ENCODE measurements at regions not wholly inside any gene's neighbourhood (a gene's known extent, or its start where the extent isn't known, plus 50 kb on each side); places are given as distances from the start of the nearest gene placed in this dataset.
A peak's percentile ranks its signal among the peaks of the same experiment; 100 is the strongest.
"Not testable (repeated sequence)": the region's sequence is repeated elsewhere in the genome, so short reads cannot be mapped to it uniquely, and the experiment has no call there.

DNA sequence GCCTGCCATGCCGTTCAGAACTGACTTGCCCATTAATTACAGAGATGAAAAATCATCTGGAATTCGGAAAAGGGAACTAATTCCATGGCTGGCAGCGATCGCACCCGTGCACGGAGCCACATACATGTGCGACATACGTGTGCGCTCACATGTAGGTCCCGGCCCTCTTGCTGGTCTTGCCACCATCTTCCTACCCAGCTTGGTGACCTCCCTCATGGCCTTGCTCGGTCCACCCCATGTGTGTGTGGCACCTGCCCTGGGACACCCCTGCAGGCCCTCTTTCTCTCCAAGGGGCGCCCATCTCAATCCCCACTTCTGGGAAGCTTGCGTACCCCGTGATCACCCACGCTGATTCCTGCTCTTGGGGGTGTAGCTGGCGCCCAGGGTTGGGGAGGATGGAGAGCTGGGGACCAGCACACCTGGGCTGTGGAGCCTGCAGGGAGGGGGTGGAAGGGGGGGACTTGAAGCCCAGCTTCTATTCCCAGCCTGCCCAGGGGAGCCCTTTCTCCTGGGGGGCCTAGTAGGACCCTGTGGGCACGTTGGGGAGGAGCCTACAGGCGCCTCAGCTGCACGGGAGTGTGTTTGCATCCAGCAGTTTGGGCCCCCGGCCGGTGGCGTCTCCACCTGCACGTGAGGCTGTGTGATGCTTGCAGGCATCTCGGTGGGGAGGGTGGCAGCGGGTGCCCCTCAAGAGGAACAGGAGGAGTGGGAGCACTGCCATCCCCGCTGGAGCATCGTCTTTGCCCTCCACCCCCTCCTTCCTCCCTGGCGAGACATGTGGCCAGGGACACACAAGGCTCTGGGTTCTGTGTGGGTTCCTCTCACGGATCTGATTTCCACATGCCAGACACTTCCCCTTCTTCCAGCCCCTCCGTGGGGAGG lies 112.6 kb downstream of the CRLF3 start:
- not testable (repeated sequence) for DNase-seq

DNA sequence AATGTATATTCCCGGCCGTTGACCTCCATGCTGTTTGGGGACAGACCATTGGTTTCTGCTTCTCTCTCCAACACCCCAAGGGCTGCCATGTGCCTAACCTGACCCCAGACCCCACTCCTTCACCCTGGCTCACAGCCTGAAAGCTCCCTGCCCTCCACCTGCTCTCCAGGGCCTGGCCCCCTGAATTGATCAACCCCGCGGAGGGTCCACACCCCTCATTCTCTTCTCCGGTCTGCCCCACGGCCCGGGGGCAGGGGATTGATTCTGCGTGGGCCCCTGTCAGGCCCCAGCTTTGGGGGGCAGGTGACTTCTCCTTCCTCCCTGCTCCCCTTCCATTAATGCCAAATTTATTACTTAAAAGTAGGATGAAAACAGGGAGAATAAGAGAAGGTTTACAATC lies 113.3 kb downstream of the CRLF3 start:
- DNase-seq, result not testable (repeated sequence)

DNA sequence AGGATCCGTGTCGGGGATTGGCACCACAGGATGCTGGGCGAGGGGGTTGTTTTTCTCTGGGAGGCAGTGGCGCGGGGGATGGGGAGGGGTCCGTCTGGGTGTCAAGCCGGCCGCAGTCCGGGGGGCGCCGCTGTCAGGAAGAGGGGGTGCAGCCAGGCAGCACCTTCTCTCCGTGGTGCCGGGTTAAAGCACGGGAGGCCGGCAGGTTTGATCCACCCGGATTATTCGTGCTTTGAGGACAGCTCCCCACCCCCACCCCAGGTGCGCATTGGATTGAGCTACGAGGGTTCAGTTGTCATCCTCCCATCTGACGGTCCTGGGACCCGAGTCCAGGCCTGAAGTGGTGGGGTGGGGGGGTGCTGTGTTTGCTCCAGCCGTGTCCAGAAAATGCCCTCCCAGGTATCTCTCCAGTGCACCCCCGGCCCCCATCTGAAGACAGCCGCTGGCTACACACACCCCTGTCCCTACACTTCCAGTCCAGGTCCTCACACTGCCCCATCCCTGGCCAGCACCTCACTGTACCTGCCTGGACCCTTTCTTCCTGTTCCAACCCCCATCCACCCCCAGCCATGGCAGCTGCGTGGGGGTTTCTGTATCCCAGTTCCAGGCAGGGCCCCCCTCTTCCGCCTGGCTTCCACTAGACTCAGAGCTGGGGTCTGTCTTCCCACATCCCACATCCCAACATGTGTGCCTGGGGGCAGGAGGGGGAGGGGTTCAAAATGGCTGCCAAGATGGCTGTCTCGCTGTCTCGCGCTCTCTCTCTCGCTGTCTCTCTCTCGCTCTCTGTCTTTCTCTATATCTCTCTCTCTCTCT lies 114.0 kb downstream of the CRLF3 start:
- DNase-seq, result not testable (repeated sequence)

DNA sequence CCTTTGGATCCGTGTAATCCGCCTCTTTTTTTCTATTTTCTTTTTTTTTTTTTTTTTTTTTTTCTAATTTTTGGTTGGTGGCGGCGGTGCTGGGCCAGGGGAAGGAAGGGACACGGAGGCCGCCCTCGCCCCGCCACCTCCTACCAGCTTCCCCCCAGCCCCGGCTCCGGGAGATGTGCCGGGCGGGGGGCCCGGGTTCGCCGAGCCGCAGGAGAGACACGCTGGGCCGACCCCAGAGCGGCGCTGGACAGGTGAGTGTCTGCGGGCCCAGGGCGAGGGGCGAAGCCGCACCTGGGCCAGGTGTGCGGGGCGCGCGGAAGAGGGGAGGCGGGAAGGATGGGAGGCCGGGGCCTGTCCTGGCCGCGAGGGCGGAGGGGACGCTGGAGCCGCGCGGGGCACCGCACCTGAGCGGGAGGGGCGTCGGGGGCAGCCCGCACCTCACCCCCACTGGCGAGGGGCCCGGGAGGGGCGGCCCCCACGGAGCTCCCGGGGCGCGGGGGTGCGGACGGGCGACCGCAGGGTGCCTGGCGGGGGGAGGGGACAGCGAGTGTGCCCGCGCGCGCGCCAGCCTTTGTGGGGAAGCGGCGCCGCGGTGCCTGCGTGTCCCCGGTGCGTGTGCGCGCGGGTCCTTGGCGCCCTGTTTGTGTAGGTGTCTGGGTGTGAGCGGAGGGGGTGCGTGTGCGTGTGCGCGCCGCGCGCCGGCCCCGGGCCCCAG lies 114.8 kb downstream of the CRLF3 start:
- not testable (repeated sequence) for DNase-seq

DNA sequence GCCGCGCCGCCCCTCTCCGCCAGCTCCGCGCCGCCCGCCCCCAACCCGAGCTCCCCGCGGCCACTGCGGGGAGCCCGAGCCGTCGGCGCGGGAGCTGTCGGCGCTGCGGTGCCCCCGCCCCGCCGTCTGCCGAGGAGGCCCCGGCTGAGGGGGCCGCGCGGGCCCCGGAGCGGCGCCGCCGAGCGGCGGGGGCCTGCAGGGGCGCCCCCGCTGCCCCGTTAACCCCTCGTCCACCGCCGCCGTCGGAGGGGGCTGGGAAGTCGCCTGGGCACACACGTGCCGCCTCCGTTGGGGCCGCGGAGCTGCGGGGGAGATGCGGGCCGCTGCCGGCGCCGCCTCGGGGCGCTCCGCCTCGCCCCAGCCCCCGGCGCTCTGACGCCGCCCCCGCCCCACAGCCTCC lies 115.4 kb downstream of the CRLF3 start:
- DNase-seq, result not testable (repeated sequence)

DNA sequence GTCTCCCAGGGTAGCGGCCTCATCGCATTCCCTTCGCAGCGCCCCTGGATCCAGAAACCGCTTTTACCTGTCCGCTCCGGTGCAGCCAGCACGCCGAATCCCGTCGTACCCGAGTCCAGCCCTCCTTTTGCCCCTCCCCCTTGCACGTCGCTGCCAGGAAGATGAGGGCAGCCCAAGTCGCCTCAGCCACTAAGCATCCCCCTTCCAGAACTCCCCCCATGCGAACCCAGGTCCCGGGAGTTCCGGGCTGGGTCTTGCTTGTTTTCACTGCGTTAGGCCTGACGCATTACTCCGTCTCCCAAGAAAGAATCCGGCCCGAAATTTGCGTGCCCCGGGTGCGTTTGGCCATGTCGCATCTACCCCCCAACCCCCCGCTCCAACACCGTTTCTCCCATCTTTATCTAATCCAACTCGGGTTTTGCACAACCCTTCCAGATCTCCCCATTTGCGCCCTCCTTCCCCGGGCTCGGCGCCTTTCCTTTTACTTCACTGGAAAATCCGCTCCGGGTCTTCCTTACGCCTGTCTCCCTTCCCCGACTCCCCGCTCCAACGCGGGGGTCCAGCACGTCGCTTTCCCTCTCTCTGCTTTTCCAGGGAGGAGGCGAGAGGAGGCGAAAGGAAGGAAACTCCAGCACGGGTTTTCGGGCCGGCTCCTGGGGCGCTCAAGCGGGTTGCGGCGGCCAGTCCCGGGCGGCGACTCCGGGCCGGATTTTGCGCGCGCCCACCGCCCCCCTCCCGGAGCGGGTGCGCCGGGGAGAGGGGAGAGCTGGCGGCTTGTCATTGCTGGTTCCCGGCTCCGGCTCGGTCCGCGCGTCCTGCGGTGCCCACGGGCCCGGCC lies 116.0 kb downstream of the CRLF3 start:
- DNase-seq, result peak; percentile 55

DNA sequence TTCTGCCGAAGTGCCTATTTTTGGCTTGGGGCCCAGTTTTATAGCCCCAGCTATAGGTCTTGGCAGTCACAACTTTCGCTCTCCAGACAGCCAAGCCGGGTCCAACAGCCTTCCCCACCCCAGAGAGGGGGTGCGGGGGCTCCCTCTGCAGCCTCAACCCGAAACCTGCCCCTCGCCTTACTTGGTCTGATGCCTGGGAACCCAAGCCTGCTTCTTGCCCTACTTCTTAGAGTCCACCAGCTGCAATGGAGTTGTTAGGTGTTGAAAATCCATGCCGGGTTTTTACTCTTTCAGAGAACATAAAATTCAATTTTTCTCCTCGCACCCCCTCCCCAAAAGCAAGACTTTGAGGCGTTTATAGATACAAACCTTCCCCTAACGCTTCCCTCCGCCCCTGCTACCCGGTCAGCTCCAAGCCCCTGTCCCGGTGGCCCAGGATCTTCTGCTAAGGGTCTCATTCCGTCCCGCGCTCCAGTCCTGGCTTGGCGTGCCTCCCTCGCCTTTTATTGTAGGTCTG lies 116.7 kb downstream of the CRLF3 start:
- DNase-seq, result not testable (repeated sequence)

DNA sequence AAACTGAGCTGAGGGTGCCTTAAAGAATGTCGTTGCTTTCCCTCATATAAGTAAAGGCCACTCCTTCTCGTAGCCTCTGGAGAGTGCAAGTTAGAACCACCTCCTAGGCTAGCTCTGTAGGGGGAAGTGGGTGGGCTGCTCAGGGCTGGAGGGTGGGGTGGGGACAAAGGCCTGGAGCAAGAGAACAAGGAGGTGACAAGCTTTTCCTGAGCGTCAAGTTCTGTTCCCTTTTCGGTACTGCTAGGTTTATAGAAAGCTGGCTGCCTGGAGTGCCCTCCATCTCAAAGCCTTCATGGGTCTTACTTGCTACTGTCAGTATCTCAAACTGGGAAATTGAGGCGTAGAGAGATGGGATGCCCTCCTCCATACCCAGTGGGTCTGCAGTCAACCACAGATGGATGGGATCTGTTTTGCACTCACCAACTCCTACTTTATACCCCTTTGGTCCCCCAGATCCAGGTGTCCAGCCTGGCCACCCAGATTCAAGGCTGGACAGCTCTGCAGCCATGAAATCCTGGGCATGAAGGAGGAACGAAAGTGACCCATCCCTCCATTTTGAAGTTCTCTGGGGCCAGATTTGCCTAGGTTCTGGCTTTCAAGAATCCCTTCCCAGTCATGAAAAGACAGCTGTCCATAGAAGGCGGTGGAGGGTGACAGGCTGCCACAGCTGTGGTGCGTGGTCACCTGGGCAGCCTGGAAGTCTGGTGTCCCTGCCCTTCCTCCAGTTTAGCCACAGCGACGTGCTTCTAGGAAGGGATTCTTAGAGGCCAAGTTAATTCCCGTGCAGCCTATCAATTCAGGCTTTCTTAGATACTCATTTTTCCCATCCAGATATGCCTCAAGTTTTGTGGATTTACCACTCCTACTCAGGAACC lies 117.8 kb downstream of the CRLF3 start:
- not testable (repeated sequence) for DNase-seq

DNA sequence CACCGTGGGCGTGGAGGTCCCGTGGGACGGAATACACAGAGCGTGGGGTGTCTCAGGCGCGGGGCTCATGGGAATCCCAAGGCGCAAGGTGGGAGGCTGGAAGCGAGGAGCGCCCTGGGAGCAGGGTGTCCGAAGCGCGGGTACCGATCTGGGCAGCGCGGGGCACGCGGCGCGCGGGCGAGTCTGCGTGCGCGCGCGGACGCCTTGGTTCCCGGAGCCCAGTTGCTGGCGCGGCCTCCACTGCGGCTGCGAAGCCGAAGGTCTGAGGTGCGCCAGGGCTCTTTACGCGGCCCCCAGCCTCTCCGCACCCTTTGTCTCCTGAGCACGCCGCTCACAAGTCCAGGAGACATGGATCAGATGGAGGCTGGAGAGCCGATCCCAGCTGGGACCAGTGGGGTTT lies 118.5 kb downstream of the CRLF3 start:
- DNase-seq, result not testable (repeated sequence)

DNA sequence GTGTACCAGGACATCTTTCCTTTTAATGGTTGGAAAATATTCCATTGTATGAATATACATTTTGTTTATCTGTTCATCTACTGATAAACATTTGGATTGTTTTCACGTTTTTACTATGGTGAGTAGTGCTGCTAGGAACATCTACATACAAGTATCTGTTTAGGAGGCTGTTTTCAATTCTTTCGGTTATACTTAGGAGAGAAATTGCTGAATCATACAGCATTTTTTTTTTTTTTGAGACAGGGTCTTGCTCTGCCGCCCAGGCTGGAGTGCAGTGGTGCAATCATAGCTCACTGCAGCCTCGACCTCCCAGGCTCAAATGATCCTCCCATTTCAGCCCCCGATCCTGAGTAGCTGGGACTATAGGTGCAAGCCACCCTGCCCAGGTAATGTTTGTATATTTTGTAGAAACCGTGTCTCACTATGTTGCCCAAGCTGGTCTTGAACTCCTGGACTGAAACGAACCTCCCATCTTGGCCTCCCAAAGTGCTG lies 122.9 kb downstream of the CRLF3 start:
- DNase-seq, result no peak

DNA sequence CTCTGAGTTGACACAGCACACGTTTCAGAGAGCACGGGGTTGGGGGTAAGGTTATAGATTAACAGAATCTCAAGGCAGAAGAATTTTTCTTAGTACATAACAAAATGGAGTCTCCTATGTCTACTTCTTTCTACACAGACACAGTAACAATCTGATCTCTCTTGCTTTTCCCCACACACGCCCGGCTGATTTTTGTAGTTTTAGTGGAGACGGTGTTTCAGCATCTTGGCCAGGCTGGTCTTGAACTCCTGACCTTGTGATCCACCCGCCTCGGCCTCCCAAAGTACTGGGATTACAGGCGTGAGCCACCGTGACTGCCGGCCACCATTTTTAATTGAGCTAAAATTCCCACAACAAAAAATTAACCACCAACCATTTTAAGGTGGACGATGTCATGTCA lies 123.7 kb downstream of the CRLF3 start:
- DNase-seq, result not testable (repeated sequence)

DNA sequence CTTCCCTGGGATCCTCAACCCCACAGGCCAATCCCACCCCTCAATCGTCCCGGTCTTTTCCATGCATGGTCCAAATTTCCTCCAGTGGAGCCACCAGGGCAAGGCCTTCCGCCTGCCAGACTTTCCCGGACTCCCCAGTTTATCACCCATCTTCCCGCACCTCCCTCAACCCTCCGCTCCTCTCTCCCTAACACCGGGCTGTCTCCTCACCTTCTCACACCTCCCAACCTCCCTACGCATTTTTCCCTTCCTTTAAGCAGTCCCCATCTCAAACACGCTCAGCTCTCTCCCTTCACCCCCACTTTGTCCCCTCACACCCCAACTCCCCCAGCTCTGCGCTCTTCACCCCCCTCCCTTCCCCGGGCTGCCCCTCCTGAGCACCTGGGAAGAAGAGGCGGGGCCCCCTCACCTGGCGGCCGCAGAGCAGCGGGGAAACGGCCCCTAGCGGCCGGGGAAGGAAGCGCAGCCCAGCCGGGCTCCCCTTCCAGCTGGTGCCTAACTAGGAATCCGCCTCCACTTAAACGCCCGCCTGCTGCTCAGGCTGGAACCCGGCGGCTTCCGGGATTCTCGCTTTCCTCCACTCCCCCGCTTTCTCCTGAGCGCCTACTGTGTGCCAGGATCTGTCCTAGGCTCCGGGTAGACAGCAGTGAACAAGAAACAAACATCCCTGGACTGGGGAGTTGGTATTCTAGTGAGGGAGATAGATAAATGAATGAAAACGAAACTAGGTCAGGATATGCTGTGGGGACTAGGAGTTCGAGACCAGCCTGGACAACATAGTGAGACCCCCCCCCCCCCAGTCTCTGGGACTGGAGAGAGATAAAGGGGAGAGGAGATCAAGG lies 126.7 kb downstream of the CRLF3 start:
- peak; percentile 57 for DNase-seq

DNA sequence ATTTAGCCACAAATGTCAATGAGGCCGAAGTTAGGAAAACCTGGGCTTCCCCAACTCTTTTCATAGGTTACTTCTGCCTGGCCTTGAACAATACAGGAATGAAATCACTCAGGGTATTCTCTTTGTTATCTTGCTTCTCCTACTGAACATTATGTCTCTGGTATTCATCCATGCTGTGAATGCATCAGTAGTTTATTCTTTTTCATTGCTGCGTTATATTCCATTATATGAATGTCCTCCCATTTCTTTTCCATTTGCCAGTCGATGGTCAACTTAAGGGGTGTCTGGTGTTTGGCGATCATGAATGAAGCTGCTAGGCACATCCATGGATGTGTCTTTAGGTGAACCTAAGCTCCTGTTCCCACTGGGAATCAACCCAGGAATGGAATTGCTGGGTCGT lies 128.3 kb downstream of the CRLF3 start:
- DNase-seq, result no peak

DNA sequence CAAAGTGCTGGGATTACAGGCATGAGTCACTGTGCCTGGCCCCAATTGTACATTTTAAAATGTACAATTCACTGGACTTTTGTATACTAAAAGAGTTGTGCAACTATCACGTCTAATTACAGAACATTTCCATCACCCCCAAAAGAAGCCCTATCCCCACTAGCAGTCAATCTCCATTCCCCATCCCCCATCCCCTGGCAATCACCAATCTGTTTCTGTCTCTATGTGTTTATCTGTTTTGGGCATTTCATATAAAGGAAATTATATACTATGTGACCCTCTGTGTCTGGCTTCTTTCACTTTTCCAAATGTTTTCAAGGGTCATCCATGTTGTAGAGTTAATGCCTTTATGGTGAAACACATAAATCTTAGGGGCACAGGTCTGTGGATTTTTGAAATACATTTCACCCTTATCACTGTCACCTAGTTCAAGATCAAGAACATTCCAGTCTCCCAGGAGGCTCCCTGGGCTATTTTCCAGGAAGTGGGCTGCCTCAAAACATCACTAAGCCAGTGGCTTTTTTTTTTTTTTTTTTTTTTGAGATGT lies 129.2 kb downstream of the CRLF3 start:
- DNase-seq, result not testable (repeated sequence)

DNA sequence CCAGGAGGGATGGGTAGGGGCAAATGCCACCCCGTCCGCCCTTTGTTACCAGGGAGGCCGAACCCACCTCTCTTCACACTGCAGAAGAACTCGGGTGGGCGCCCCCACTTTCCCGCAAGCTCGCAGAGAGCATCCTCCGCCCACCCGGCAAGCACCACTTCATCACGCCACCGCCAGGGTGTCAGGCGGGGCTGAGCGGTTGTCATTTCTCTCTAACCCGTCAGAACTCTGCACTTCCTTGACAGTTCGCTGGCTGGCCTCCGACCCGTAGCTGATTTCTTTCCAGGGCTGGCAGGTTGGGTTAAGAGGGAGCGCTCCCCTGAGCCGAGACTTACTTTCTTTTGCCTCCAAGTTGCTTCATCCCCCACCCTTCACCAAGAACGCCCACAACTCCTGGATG lies 130.7 kb downstream of the CRLF3 start:
- DNase-seq, result peak; percentile 30

DNA sequence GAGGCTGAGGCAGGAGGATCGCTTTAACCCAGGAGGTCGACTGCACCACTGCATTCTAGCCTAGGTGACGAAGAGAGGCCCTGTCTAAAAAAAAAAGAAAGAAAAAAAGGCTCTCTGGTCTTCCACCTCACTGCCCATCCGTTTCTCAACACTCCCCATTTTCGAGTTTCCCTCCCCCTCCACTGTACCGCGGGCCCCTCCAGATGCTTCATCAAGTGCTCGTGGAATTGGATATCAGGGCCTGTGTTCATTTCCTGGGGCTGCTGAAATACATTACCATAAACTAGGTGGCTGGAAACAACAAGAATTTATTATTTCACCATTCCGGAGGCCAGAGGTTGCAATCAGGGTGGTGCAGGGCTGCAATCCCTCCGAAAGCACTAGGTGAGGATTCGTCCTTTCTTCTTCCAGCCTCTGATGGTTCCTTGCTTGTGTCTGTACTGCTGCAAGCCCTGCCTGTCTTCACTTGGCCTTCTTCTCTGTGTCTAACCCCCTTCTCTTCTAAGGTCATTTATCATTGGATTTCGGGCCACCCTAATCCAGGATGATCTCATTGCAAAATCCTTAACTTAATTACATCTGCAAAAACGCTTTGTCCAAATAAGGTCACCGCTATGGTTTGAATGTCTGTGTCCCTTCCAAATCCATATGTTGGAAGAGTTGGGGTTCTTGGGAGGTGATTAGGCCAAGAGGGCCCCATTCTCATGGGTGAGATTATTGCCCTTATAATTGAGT lies 135.1 kb downstream of the CRLF3 start:
- DNase-seq, result not testable (repeated sequence)

DNA sequence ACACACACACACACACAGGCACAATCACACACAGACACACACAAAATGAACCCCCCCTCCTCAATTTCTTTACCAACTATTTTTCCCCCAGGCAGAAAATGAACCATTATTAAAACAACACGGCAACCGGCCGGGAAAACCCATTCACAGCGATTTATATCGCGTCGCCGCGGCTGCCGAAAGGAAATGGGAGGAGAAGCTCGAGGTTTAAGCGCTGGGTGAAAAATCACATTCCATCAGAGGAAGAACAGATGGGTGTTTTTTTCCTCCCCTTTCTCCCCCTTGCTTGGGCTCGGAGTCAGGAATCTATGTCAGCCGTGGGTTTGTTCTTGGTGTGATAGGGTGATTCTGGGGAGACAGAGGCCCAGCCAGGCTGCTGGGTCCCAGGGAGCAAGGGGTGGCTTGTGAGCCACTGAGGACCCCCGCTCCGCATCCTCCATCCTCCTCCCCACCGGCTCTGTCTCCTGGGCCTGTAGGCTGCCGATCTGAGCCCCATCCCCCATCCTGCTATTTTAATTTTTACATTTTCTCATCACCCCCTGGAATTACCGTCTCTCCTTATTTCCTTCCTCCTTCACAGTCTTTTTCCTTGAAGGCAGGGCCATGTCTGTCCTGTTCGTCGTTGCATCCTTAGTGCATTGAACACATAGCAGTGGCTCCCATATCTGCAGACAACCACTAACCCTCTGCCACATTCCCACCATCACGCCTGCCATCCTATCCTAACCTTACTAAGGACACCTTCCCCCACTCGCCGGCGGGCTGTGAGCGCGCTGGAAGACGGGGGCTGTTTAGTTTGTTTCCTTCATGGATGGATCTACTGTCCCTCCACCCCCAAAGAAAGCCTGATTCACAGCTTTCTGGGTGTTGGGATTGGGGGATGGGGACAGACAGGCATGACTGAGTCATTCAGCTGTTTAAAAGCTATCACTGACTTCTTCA lies 137.7 kb downstream of the CRLF3 start:
- not testable (repeated sequence) for DNase-seq

DNA sequence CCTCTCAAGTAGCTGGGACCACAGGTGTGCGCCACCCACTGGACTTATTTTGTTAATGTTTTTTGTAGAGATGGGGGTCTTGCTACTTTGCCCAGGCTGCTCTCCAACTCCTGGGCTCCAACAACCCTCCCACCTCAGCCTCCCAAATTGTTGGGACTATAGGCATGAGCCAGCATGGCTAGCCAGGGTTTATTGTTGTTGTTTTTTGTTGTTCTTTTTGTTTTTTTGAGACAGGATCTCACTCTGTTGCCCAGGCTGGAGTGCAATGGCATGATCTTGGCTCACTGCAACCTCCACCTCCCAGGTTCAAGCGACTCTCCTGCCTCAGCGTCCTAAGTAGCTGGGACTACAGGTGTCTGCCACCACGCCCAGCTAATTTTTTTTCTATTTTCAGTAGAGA lies 142.2 kb downstream of the CRLF3 start:
- DNase-seq, result not testable (repeated sequence)
